Endothelial cell of umbilical vein (primary cell): ENCODE measurements at regions not wholly inside any gene's neighbourhood (a gene's known extent, or its start where the extent isn't known, plus 50 kb on each side); places are given as distances from the start of the nearest gene placed in this dataset.

Experiments
- BruUV-seq: library from RNA; stranded (reverse); fragments of 400-500 nt; replicated peaks from 2 replicates; lab custom pipeline; 2021; lab: Mats Ljungman, UMichigan
- CTCF ChIA-PET: fragments of 300-600, 350-600 bp; sonication (Branson Sonifier 250); formaldehyde crosslinking; loops from one replicate; lab custom pipeline; 2021; ENCODE audit warnings: antibody characterized with exemption, inconsistent platforms; lab: Charles Lee
- POLR2A ChIA-PET: fragments of 300-600, 350-600 bp; sonication (Branson Sonifier 250); formaldehyde crosslinking; loops from one replicate; lab custom pipeline; 2021; ENCODE audit warnings: antibody characterized with exemption, inconsistent platforms; lab: Charles Lee
- DNase-seq: peaks from one replicate; pipeline ENCODE4 v3.0.0-alpha.2; 2011; ENCODE audit warnings: low read depth, low spot score
- FAIRE-seq: peaks from 2 replicates; lab custom pipeline; 2011; peaks lifted over from hg19 to GRCh38; lab: Jason Lieb, UNC
- H2AFZ ChIP-seq: 2 replicates; pipeline ENCODE4 v1.6.0; 2012; ENCODE audit warnings: low read depth, low read length, control low read depth, inconsistent platforms
- H3K27ac ChIP-seq: 2 replicates; pipeline ENCODE4 v1.5.1; 2011; ENCODE audit warnings: low read depth, mild to moderate bottlenecking, control low read depth, low read length, moderate library complexity; ENCODE audit not compliant: insufficient read depth
- H3K27me3 ChIP-seq, 2 experiments: 2 replicates each; pipeline versions ENCODE4 v1.6.0 to v1.6.1; 2011; ENCODE audit warnings: low read length in 2 of 2, mixed read lengths in 1 of 2; ENCODE audit not compliant: control insufficient read depth in 2 of 2, insufficient read depth in 2 of 2
- H3K36me3 ChIP-seq, 2 experiments: 2 replicates in 1 of 2; 3 replicates in 1 of 2; pipeline ENCODE4 v1.5.1; 2011; ENCODE audit warnings: low read length in 2 of 2, mild to moderate bottlenecking in 1 of 2, moderate library complexity in 1 of 2; ENCODE audit not compliant: control insufficient read depth in 2 of 2, insufficient read depth in 2 of 2; ENCODE audit errors: extremely low read depth in 1 of 2
- H3K4me1 ChIP-seq: 3 replicates; pipeline ENCODE4 v1.5.1; 2011; ENCODE audit warnings: mild to moderate bottlenecking, low read length; ENCODE audit not compliant: control insufficient read depth, insufficient read depth; ENCODE audit errors: extremely low read depth
- H3K4me2 ChIP-seq: 2 replicates; pipeline ENCODE4 v1.6.1; 2011; ENCODE audit warnings: low read length, control low read depth, mixed read lengths; ENCODE audit not compliant: insufficient read depth
- H3K4me3 ChIP-seq, 3 experiments: fragments of 200-600 bp in 1 of 3; sonication (generic), shearing (Covaris generic) in 1 of 3; replicated peaks in 1 of 3; 2 replicates each; pipeline ENCODE4 v1.5.1; 2011 to 2016; ENCODE audit warnings: control low read depth in 3 of 3, low read length in 3 of 3, mild to moderate bottlenecking in 2 of 3, inconsistent platforms in 1 of 3, low read depth in 1 of 3, moderate library complexity in 1 of 3; ENCODE audit not compliant: insufficient read depth in 1 of 3
- H3K79me2 ChIP-seq: 2 replicates; pipeline ENCODE4 v1.6.0; 2012; ENCODE audit warnings: low read length, inconsistent platforms; ENCODE audit not compliant: control insufficient read depth, insufficient read depth
- H3K9ac ChIP-seq: replicated peaks from 2 replicates; pipeline ENCODE3; 2011; ENCODE audit warnings: low read length, control low read depth; ENCODE audit not compliant: insufficient read depth; ENCODE audit errors: extremely low read depth
- H3K9me1 ChIP-seq: replicated peaks from 3 replicates; pipeline ENCODE4 v1.6.0; 2011; ENCODE audit warnings: mild to moderate bottlenecking, low read length; ENCODE audit not compliant: control insufficient read depth, insufficient read depth; ENCODE audit errors: extremely low read depth
- H3K9me3 ChIP-seq: replicated peaks from 2 replicates; pipeline ENCODE4 v1.5.1; 2012; ENCODE audit warnings: low read length, inconsistent platforms; ENCODE audit not compliant: control insufficient read depth, insufficient read depth
- H4K20me1 ChIP-seq: replicated peaks from 2 replicates; pipeline ENCODE3; 2011; ENCODE audit warnings: mild to moderate bottlenecking, low read length; ENCODE audit not compliant: control insufficient read depth, insufficient read depth; ENCODE audit errors: extremely low read depth
- EZH2 ChIP-seq: IDR thresholded peaks from 2 replicates; pipeline ENCODE4 v1.6.1; 2012; ENCODE audit warnings: borderline replicate concordance, low read depth, mild to moderate bottlenecking, moderate library complexity, low read length, inconsistent platforms; ENCODE audit not compliant: severe bottlenecking
- FOS ChIP-seq: IDR thresholded peaks from 2 replicates; pipeline ENCODE4 v1.6.1; 2011; ENCODE audit warnings: mild to moderate bottlenecking, low read length, moderate library complexity, borderline replicate concordance; ENCODE audit not compliant: insufficient read depth
- GATA2 ChIP-seq: IDR thresholded peaks from 2 replicates; pipeline ENCODE4 v1.7.0; 2011; ENCODE audit warnings: low read depth, mild to moderate bottlenecking, moderate library complexity, mixed read lengths, low read length; ENCODE audit not compliant: insufficient read length, insufficient read depth
- JUN ChIP-seq: IDR thresholded peaks from 2 replicates; pipeline ENCODE4 v1.6.1; 2011; ENCODE audit warnings: borderline replicate concordance, low read depth; ENCODE audit not compliant: insufficient read length, insufficient read depth
- MYC ChIP-seq: IDR thresholded peaks from one replicate; pipeline ENCODE4 v1.6.1; 2011; ENCODE audit warnings: mild to moderate bottlenecking, low read depth, low read length
- POLR2A ChIP-seq: IDR thresholded peaks from 2 replicates; pipeline ENCODE4 v1.6.1; 2012; ENCODE audit warnings: low read depth, mild to moderate bottlenecking, control low read depth, low read length
- POLR2AphosphoS5 ChIP-seq: IDR thresholded peaks from 2 replicates; pipeline ENCODE4 v1.6.1; 2012; ENCODE audit warnings: low read depth, mild to moderate bottlenecking, control low read depth, low read length, moderate library complexity; ENCODE audit not compliant: insufficient read depth
- dilution Hi-C: fragments of 300-500 bp; cut with MboI; formaldehyde crosslinking; loops from one replicate; pipeline ENCODE4 v1.15.0; 2019; ENCODE audit warnings: low sequenced_read_pairs; ENCODE audit not compliant: extremely low pct_ligation_motif_present
- intact Hi-C: fragments of 100-400 bp; cut with micrococcal nuclease; formaldehyde crosslinking; loops from one replicate; pipeline ENCODE4 v1.10.0; 2022
- TF ChIP-seq, protein P1 (sequence below): IDR thresholded peaks from 2 replicates; pipeline ENCODE4 v1.6.1; 2011; ENCODE audit not compliant: insufficient read depth, insufficient read length
- TF ChIP-seq, protein P2 (sequence below), 2 donors: IDR thresholded peaks; 1 replicate in 1 of 2; 2 replicates in 1 of 2; pipeline ENCODE4 v1.5.1; 2011; ENCODE audit warnings: low read length in 2 of 2, mild to moderate bottlenecking in 2 of 2, moderate library complexity in 2 of 2, control low read depth in 1 of 2, inconsistent platforms in 1 of 2, low read depth in 1 of 2; ENCODE audit not compliant: insufficient read depth in 1 of 2; ENCODE audit errors: extremely low read depth in 1 of 2

DNA sequence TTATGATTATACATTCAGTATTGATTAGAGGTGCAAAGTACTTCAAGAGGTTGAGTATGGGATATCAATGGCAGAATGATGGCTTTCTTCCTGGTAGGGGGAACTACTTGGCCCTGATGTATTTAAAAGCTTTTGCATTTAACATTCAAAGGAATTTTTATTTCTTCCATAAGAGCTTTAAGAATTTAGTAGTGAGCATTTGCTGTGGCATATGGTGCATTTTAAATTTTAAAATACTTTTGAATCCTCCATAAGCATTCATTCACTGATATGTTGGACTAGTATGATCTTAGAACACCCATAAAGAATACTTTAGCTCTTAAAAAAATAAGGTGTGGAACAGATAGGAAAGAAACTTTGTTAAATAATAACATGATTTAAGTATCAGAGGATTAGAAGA lies 191.9 kb upstream of the PPP1R3A start:
- dilution Hi-C loops (no loop called here), intact Hi-C loops (no loop called here)
- Histone ChIP-seq H3K36me3 (no peaks in the 10 kb centered on the region), H3K27ac (no peak overlapping the region), H3K4me3 (no peak overlapping the region), H3K9me3 (no peaks in the 10 kb centered on the region), H2AFZ (no peak overlapping the region), H3K9me1 (no peaks in the 10 kb centered on the region), H3K4me2 (no peak overlapping the region), H4K20me1 (no peaks in the 10 kb centered on the region), H3K4me1 (no peaks in the 10 kb centered on the region), H3K27me3 (no peaks in the 10 kb centered on the region), H3K9ac (no peak overlapping the region), H3K79me2 (no peaks in the 10 kb centered on the region)
- CTCF ChIA-PET = no interaction called here
- POLR2A ChIA-PET = no interaction called here
- TF ChIP-seq EZH2 (no peak), MYC (no peak), POLR2A (no peak), POLR2AphosphoS5 (no peak), FOS (no peak), GATA2 (no peak), JUN (no peak)
- TF ChIP-seq, protein P1, sequence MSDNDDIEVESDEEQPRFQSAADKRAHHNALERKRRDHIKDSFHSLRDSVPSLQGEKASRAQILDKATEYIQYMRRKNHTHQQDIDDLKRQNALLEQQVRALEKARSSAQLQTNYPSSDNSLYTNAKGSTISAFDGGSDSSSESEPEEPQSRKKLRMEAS = no peak
- TF ChIP-seq, protein P2, sequence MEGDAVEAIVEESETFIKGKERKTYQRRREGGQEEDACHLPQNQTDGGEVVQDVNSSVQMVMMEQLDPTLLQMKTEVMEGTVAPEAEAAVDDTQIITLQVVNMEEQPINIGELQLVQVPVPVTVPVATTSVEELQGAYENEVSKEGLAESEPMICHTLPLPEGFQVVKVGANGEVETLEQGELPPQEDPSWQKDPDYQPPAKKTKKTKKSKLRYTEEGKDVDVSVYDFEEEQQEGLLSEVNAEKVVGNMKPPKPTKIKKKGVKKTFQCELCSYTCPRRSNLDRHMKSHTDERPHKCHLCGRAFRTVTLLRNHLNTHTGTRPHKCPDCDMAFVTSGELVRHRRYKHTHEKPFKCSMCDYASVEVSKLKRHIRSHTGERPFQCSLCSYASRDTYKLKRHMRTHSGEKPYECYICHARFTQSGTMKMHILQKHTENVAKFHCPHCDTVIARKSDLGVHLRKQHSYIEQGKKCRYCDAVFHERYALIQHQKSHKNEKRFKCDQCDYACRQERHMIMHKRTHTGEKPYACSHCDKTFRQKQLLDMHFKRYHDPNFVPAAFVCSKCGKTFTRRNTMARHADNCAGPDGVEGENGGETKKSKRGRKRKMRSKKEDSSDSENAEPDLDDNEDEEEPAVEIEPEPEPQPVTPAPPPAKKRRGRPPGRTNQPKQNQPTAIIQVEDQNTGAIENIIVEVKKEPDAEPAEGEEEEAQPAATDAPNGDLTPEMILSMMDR (IDR thresholded peaks at IDR 0.05; ENCODE audit: extremely low read depth in 1 of 2, insufficient read depth in 1 of 2, low read depth in 1 of 2, low read length in 2 of 2) = no peak
- FAIRE-seq (no peak), DNase-seq (no peak)
- no TSS peak for BruUV-seq
